GM21423 (cell line): ENCODE measurements at regions not wholly inside any gene's neighbourhood (a gene's known extent, or its start where the extent isn't known, plus 50 kb on each side); places are given as distances from the start of the nearest gene placed in this dataset.

Experiments
- ATAC-seq: cut with Tn5 transposase; IDR thresholded peaks from one replicate; pipeline ENCODE4 v1.9.1; 2021; ENCODE audit warnings: mild to moderate bottlenecking, moderate library complexity; ENCODE audit not compliant: unreplicated experiment

DNA sequence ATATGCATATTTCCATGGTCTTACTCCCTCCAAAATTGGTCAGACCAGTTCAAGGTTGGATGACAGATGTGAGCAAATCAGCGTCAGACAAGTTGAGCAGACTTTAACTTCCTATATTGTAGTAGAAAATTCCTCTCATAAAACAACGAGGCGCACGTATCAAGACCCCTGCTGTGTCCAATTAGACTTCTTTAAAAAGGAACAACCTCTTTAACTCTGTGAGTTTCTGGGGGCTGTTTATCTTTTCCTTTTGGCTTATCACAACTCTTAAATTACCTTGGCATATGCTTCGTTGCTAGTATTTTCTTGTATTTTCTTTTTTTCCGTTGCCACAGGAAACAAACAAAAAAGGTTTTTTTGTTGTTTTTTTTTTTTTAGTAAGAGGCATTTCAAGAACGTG, 398.2 kb upstream of the WWC1 start:
- no peak for ATAC-seq

GRCh38 chr5:167894631-167895472, 396.6 kb upstream of the WWC1 start:
- ATAC-seq = no peak

GRCh38 chr5:167895899-167896659, 395.4 kb upstream of the WWC1 start:
- no peak for ATAC-seq

DNA sequence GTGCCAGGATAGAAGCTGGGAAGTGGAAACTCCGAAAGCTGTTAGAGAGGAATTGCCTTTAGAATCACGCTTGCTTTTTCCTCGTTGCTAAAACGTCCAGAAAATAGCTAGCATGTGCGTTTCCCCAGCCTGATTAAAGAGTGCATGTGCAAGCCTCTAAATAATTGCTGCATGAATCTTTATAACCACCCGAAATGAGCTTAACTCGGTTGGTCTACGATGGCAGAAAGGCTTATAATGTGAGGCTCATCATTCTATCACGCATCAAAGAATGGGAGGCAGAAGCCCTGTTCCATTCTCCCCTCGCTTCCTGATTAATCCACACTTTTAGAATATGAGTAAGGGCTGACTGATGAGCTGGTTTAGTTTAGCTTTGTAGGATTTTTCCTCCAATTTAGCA, 394.6 kb upstream of the WWC1 start:
- ATAC-seq = no peak

DNA sequence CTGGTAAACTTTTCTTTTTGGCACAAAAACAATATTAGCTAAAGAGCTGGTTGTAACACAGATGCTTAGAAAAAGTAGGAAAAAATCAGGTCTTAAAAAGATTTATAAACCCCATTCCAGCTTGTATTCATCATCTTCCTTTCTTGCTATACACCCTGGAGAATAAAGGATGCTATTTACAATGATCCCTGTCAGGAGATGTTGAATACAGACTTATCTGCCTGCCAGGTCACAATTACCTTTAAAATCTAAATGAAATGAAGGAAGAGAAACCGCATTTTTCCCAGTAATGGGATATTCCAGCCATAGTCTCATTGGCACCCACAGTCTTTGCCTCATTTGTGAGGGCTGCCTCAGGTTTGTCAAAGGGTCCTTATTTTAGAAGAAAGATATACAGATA, 394.1 kb upstream of the WWC1 start:
- ATAC-seq = no peak

GRCh38 chr5:167898361-167899042, 392.9 kb upstream of the WWC1 start:
- ATAC-seq = no peak

GRCh38 chr5:167899490-167900070, 391.9 kb upstream of the WWC1 start:
- no peak for ATAC-seq

DNA sequence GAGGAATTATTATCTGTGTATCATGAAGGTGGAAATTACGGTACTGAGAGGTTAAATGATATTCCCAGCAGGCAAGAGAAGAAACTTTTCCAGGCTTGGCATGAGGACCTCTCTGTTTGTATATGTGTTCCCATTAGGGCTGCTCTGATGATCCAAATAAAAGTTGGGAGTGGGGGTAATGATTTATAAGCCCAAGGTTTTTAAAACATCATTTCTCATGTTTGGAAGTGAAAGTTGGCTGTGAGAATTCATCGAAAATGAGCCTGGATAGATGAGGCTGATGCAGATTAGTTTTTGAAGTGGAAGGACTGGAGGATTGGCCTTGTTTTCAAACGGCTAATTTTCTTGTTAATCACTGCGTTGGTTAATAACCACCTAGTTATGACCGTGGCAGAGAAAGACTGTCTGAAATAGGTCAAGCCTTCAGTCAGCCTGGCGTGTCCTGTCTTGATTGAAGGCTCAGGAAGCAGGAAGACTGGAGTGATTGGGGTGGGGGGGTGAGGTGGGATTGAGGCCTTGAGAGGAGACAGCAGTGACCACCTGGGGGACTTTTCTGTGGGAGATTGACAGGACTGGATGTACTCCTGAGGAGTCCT, 391.0 kb upstream of the WWC1 start:
- ATAC-seq = no peak

GRCh38 chr5:167902298-167902697, 389.1 kb upstream of the WWC1 start:
- ATAC-seq = no peak

DNA sequence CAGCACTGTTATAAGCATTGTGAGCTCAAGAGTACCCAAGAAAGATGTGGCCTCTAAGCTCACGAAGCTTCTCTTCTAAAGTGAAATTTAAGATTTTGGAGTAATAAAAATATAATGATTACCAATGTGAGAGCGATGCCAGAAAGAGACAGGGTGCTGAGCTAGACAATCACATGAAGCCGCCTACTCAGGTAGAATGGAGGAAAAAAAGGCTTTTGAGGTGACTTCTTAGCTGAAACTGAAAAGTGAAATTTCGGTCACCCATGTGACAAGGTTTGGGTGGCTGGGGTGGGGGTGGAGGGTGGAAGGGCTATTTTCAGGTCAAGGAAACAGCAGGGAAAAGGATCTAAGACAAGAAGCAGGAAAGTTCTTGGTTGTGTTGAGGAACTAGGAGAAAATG, 388.2 kb upstream of the WWC1 start:
- no peak for ATAC-seq

GRCh38 chr5:167903659-167904058, 387.8 kb upstream of the WWC1 start:
- no peak for ATAC-seq

DNA sequence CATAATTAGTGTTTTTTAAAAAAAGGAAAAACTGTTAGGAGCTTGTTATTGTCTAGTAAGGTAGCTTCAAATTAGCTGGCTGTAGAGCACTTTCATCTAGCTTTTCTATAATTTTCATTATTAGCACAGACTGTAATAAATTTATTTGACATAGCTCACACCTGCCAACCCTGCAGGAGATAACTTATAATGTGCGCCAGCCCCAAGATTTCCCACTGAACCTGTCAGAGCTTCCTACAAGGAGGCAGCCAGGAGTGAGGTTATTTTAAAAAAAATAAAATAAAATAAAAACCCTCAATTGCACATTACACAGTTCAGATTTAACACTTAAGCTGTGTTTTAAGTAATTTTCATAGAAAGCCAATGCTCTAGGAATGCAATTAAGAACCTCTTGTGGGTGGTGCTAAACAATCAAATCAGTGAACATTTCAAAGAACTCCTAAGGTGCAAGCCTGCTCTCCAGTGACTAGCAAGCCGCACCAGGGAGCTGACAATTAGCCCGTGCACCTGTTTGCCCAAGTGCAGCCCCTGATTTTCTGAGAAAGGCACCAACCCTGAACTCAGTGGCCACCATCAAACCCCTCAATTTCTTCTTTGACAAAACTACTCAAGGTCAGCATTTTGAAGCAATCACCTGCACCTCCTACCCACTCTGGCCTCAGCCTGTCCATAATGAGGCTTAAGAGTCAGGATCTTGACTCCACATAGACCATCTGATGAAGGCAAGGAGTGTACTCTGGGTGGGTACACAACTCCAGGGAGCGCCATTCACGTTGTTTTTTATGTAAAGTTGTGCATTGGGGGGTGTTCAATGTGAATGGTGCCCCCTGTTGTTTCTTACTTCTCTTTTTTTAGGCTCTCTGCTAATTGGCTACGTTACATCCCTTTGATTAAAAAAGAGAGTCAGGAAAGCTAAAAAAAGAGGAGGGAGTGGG, 385.3 kb upstream of the WWC1 start:
- no peak for ATAC-seq

DNA sequence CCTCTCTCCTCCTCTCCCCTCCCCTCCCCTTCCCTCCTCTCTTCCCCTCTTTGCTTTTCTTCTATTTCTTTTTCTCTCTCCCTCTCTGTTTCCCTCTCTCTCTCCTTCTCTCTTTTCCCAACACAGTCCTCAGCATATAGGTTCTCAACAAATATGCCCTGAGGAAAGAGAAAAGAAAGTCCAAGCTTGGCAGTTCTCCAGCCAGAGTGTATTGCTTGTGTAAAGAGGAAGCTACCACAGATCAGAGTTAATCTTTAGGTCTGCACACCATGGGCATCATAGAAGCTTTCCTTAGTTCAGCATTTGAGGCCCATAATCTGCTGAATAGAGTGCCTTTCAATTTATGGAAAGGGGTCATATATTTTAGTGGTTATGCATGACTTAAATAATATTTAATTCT, 382.8 kb upstream of the WWC1 start:
- no peak for ATAC-seq

DNA sequence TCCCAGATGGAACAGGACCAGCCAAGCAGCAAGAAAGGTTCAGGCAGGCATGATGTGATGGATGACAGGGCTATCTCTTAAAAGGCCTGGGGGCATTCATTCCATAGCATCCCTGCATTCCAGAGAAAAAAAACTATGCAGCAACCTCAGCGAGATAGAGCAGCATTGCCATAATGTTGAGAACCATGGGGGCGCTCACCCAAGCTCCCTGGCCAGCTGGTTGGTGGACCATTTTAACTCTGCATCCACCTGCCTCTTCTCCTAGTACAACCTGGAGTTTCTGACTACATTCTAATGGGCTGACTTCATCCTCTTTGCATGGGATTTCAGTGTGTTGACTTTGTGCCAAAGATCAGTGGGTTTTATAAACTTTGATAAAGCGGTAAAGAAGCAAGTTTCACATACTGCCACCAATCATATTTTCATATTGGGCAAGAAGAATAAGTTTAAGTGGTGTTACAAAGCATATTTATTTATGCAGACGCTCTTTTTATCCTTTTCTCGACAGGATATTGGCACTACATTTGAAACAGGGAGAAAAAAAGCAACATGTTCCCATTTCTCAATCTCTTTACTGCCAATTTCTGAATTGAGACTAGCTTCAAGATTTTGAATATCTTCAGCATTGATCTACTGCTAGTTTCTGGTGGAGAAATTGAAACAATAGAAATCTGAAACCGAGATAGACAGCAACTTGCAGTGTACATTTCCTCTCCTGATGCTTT, 378.3 kb upstream of the WWC1 start:
- ATAC-seq = no peak

DNA sequence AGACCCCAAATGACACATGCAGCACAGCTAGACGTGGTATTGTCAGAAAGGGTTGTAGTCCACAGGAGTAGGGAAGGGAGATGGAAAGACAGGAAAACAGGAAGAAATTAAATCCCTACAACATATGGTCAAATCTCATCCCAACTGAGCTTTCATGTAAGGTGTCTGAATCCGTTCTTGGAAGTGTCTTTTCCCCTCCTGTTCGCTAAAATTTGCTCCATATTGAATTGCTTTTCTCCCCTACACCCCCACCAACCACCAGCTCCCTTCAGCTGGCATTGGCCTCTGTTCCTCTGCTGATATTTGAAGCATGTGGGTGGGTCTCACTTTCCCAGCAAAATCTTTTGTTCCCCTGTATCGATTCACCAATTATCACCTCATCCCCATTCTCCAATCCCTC, 376.2 kb upstream of the WWC1 start:
- no peak for ATAC-seq

GRCh38 chr5:167916261-167916691, 375.2 kb upstream of the WWC1 start:
- no peak for ATAC-seq

- ATAC-seq = no peak
These were observed 374.7 kb upstream of the WWC1 start for GRCh38 chr5:167916706-167917105.

- no peak for ATAC-seq
These were observed 373.1 kb upstream of the WWC1 start for GRCh38 chr5:167918184-167918812.
